ENCODE measurements at regions not wholly inside any gene's neighbourhood (a gene's known extent, or its start where the extent isn't known, plus 50 kb on each side); places are given as distances from the start of the nearest gene placed in this dataset.

GRCh38 chr16:5364186-5364585, 266.6 kb upstream of the EEF2KMT start:
- no peaks in the 10 kb centered on the region for H3K36me3 ChIP-seq (ENCODE audit: control insufficient read depth, insufficient read depth, low read length)

GRCh38 chr16:5361322-5361721, 263.7 kb upstream of the EEF2KMT start:
- Histone ChIP-seq H3K27ac (ENCODE audit: insufficient read depth, low read depth, low read length, poor library complexity, severe bottlenecking) (no peak overlapping the region), H3K9me3 (ENCODE audit: control insufficient read depth, low read length) (no peaks in the 10 kb centered on the region), H3K36me3 (ENCODE audit: control insufficient read depth, insufficient read depth, low read length) (no peaks in the 10 kb centered on the region), H3K4me3 (ENCODE audit: insufficient read depth, low read depth, low read length) (no peak overlapping the region), H3K4me1 (ENCODE audit: control insufficient read depth, insufficient read depth, low read length) (no peaks in the 10 kb centered on the region), H3K27me3 (ENCODE audit: control insufficient read depth, insufficient read depth, low read length, poor library complexity, severe bottlenecking) (no peaks in the 10 kb centered on the region)
- WGBS, 2 experiments = 87 to 90% methylated on average over 5 of the region's 5 CpGs

More at GRCh38 chr16:5364186-5364585, 266.6 kb upstream of the EEF2KMT start:
- whole genome bisulfite sequencing, 2 experiments = 89 to 93% methylated on average over 4 to 5 of the region's 5 CpGs
- H3K27me3 ChIP-seq (ENCODE audit: control insufficient read depth, insufficient read depth, low read length, poor library complexity, severe bottlenecking) = no peaks in the 10 kb centered on the region
- H3K9me3 ChIP-seq (ENCODE audit: control insufficient read depth, low read length) = no peaks in the 10 kb centered on the region
- no peaks in the 10 kb centered on the region for H3K4me1 ChIP-seq (ENCODE audit: control insufficient read depth, insufficient read depth, low read length)
- no peak overlapping the region for H3K27ac ChIP-seq (ENCODE audit: insufficient read depth, low read depth, low read length, poor library complexity, severe bottlenecking)
- H3K4me3 ChIP-seq (ENCODE audit: insufficient read depth, low read depth, low read length) = no peak overlapping the region

GRCh38 chr16:5354645-5355044, 257.1 kb upstream of the EEF2KMT start:
- H3K4me1 ChIP-seq (ENCODE audit: control insufficient read depth, insufficient read depth, low read length) = peaks cover 4% of the 10 kb centered on the region
- H3K36me3 ChIP-seq (ENCODE audit: control insufficient read depth, insufficient read depth, low read length) = no peaks in the 10 kb centered on the region
- H3K4me3 ChIP-seq (ENCODE audit: insufficient read depth, low read depth, low read length) = no peak overlapping the region
- H3K27me3 ChIP-seq (ENCODE audit: control insufficient read depth, insufficient read depth, low read length, poor library complexity, severe bottlenecking) = no peaks in the 10 kb centered on the region
- no peak overlapping the region for H3K27ac ChIP-seq (ENCODE audit: insufficient read depth, low read depth, low read length, poor library complexity, severe bottlenecking)
- WGBS, 2 experiments = 94 to 97% methylated on average over 5 of the region's 5 CpGs
- H3K9me3 ChIP-seq (ENCODE audit: control insufficient read depth, low read length) = no peaks in the 10 kb centered on the region

- no peak overlapping the region for H3K27ac ChIP-seq (ENCODE audit: insufficient read depth, low read depth, low read length, poor library complexity, severe bottlenecking)
- H3K4me3 ChIP-seq (ENCODE audit: insufficient read depth, low read depth, low read length) = no peak overlapping the region
- peaks cover 4% of the 10 kb centered on the region for H3K4me1 ChIP-seq (ENCODE audit: control insufficient read depth, insufficient read depth, low read length)
- H3K9me3 ChIP-seq (ENCODE audit: control insufficient read depth, low read length) = no peaks in the 10 kb centered on the region
- H3K36me3 ChIP-seq (ENCODE audit: control insufficient read depth, insufficient read depth, low read length) = no peaks in the 10 kb centered on the region
- 80 to 81% methylated on average over 11 of the region's 11 CpGs for WGBS, 2 experiments
- no peaks in the 10 kb centered on the region for H3K27me3 ChIP-seq (ENCODE audit: control insufficient read depth, insufficient read depth, low read length, poor library complexity, severe bottlenecking)
Observed at GRCh38 chr16:5349670-5350517, 252.3 kb upstream of the EEF2KMT start.

- Histone ChIP-seq H3K9me3 (ENCODE audit: control insufficient read depth, low read length) (no peaks in the 10 kb centered on the region), H3K4me3 (ENCODE audit: insufficient read depth, low read depth, low read length) (no peak overlapping the region)
- 92 to 96% methylated on average over 6 to 8 of the region's 8 CpGs for WGBS, 2 experiments
Observed at GRCh38 chr16:5349101-5349500, 251.5 kb upstream of the EEF2KMT start.

GRCh38 chr16:5347561-5347960, 250.0 kb upstream of the EEF2KMT start:
- no peak overlapping the region for H3K27ac ChIP-seq (ENCODE audit: insufficient read depth, low read depth, low read length, poor library complexity, severe bottlenecking)
- peaks cover 4% of the 10 kb centered on the region for H3K4me1 ChIP-seq (ENCODE audit: control insufficient read depth, insufficient read depth, low read length)
- WGBS, 2 experiments = 93 to 96% methylated on average over 4 of the region's 4 CpGs

More at GRCh38 chr16:5349101-5349500, 251.5 kb upstream of the EEF2KMT start:
- no peaks in the 10 kb centered on the region for H3K27me3 ChIP-seq (ENCODE audit: control insufficient read depth, insufficient read depth, low read length, poor library complexity, severe bottlenecking)
- H3K36me3 ChIP-seq (ENCODE audit: control insufficient read depth, insufficient read depth, low read length) = no peaks in the 10 kb centered on the region
- no peak overlapping the region for H3K27ac ChIP-seq (ENCODE audit: insufficient read depth, low read depth, low read length, poor library complexity, severe bottlenecking)
- peaks cover 4% of the 10 kb centered on the region for H3K4me1 ChIP-seq (ENCODE audit: control insufficient read depth, insufficient read depth, low read length)

GRCh38 chr16:5336941-5337340, 239.3 kb upstream of the EEF2KMT start:
- Histone ChIP-seq H3K27me3 (ENCODE audit: control insufficient read depth, insufficient read depth, low read length, poor library complexity, severe bottlenecking) (no peaks in the 10 kb centered on the region), H3K4me3 (ENCODE audit: insufficient read depth, low read depth, low read length) (no peak overlapping the region), H3K4me1 (ENCODE audit: control insufficient read depth, insufficient read depth, low read length) (peaks cover 5% of the 10 kb centered on the region), H3K9me3 (ENCODE audit: control insufficient read depth, low read length) (no peaks in the 10 kb centered on the region), H3K27ac (ENCODE audit: insufficient read depth, low read depth, low read length, poor library complexity, severe bottlenecking) (no peak overlapping the region), H3K36me3 (ENCODE audit: control insufficient read depth, insufficient read depth, low read length) (no peaks in the 10 kb centered on the region)
- WGBS, 2 experiments = 71 to 74% methylated on average over 5 to 6 of the region's 6 CpGs

More at GRCh38 chr16:5347561-5347960, 250.0 kb upstream of the EEF2KMT start:
- no peaks in the 10 kb centered on the region for H3K27me3 ChIP-seq (ENCODE audit: control insufficient read depth, insufficient read depth, low read length, poor library complexity, severe bottlenecking)
- no peaks in the 10 kb centered on the region for H3K36me3 ChIP-seq (ENCODE audit: control insufficient read depth, insufficient read depth, low read length)
- H3K9me3 ChIP-seq (ENCODE audit: control insufficient read depth, low read length) = no peaks in the 10 kb centered on the region
- no peak overlapping the region for H3K4me3 ChIP-seq (ENCODE audit: insufficient read depth, low read depth, low read length)

GRCh38 chr16:5333991-5334390, 236.4 kb upstream of the EEF2KMT start:
- 66 to 70% methylated on average over 4 of the region's 4 CpGs for WGBS, 2 experiments
- Histone ChIP-seq H3K4me3 (ENCODE audit: insufficient read depth, low read depth, low read length) (no peak overlapping the region), H3K4me1 (ENCODE audit: control insufficient read depth, insufficient read depth, low read length) (peaks cover 5% of the 10 kb centered on the region), H3K9me3 (ENCODE audit: control insufficient read depth, low read length) (no peaks in the 10 kb centered on the region), H3K27me3 (ENCODE audit: control insufficient read depth, insufficient read depth, low read length, poor library complexity, severe bottlenecking) (no peaks in the 10 kb centered on the region), H3K36me3 (ENCODE audit: control insufficient read depth, insufficient read depth, low read length) (no peaks in the 10 kb centered on the region), H3K27ac (ENCODE audit: insufficient read depth, low read depth, low read length, poor library complexity, severe bottlenecking) (no peak overlapping the region)

GRCh38 chr16:5333126-5333525, 235.5 kb upstream of the EEF2KMT start:
- Histone ChIP-seq H3K27ac (ENCODE audit: insufficient read depth, low read depth, low read length, poor library complexity, severe bottlenecking) (no peak overlapping the region), H3K9me3 (ENCODE audit: control insufficient read depth, low read length) (no peaks in the 10 kb centered on the region), H3K4me3 (ENCODE audit: insufficient read depth, low read depth, low read length) (no peak overlapping the region), H3K36me3 (ENCODE audit: control insufficient read depth, insufficient read depth, low read length) (no peaks in the 10 kb centered on the region), H3K4me1 (ENCODE audit: control insufficient read depth, insufficient read depth, low read length) (peaks cover 5% of the 10 kb centered on the region), H3K27me3 (ENCODE audit: control insufficient read depth, insufficient read depth, low read length, poor library complexity, severe bottlenecking) (no peaks in the 10 kb centered on the region)
- WGBS, 2 experiments = 82 to 97% methylated on average over 4 to 5 of the region's 5 CpGs

- Histone ChIP-seq H3K36me3 (ENCODE audit: control insufficient read depth, insufficient read depth, low read length) (no peaks in the 10 kb centered on the region), H3K9me3 (ENCODE audit: control insufficient read depth, low read length) (no peaks in the 10 kb centered on the region), H3K27ac (ENCODE audit: insufficient read depth, low read depth, low read length, poor library complexity, severe bottlenecking) (no peak overlapping the region), H3K27me3 (ENCODE audit: control insufficient read depth, insufficient read depth, low read length, poor library complexity, severe bottlenecking) (no peaks in the 10 kb centered on the region), H3K4me1 (ENCODE audit: control insufficient read depth, insufficient read depth, low read length) (no peaks in the 10 kb centered on the region), H3K4me3 (ENCODE audit: insufficient read depth, low read depth, low read length) (no peak overlapping the region)
- WGBS, 2 experiments = 94 to 97% methylated on average over 2 of the region's 3 CpGs
Observed at GRCh38 chr16:5330058-5330457, 232.5 kb upstream of the EEF2KMT start.
